Heart left ventricle (tissue), 16 donors: ENCODE measurements at regions not wholly inside any gene's neighbourhood (a gene's known extent, or its start where the extent isn't known, plus 50 kb on each side); places are given as distances from the start of the nearest gene placed in this dataset.

ENCODE experiments used
- ATAC-seq, 4 donors: fragments of 200-7000 bp; cut with Tn5 transposase; one replicate each; pipeline ENCODE4 v1.9.1; 2020 to 2022; ENCODE audit warnings: moderate library complexity in 4 of 4, mild to moderate bottlenecking in 3 of 4, moderate number of reproducible peaks in 1 of 4
- DNase-seq, 5 donors: peaks; one replicate each; pipeline ENCODE4 v3.0.0-alpha.2; 2020
- H3K27ac ChIP-seq, 12 donors: fragments of 200-600 bp; sonication (generic) in 4 of 12; one replicate each; pipeline versions ENCODE4 v1.5.0 to v1.8.0; 2016 to 2022; ENCODE audit warnings: mild to moderate bottlenecking in 2 of 12
- H3K27me3 ChIP-seq, 9 donors: fragments of 200-600 bp; sonication (generic) in 2 of 9; one replicate each; pipeline versions ENCODE4 v1.5.1 to v1.8.0; 2016 to 2022; ENCODE audit warnings: mild to moderate bottlenecking in 3 of 9
- H3K36me3 ChIP-seq, 9 donors: fragments of 200-600 bp; sonication (generic) in 2 of 9; one replicate each; pipeline versions ENCODE4 v1.5.0 to v1.8.0; 2018 to 2022; ENCODE audit warnings: mild to moderate bottlenecking in 2 of 9
- H3K4me1 ChIP-seq, 12 donors: fragments of 200-600 bp; sonication (generic) in 4 of 12; one replicate each; pipeline versions ENCODE4 v1.5.0 to v1.8.0; 2016 to 2022; ENCODE audit warnings: mild to moderate bottlenecking in 3 of 12
- H3K4me3 ChIP-seq, 12 donors: fragments of 200-600 bp; sonication (generic) in 4 of 12; one replicate each; pipeline versions ENCODE4 v1.5.0 to v1.8.0; 2017 to 2022; ENCODE audit warnings: mild to moderate bottlenecking in 9 of 12, moderate library complexity in 4 of 12
- H3K9me3 ChIP-seq, 12 donors: fragments of 200-600 bp; sonication (generic) in 4 of 12; one replicate each; pipeline versions ENCODE4 v1.5.0 to v1.8.0; 2016 to 2022; ENCODE audit warnings: mild to moderate bottlenecking in 1 of 12
- CTCF ChIP-seq, 12 donors: fragments of 200-600 bp; sonication (generic) in 4 of 12; IDR thresholded peaks; one replicate each; pipeline versions ENCODE4 v1.5.0 to v1.8.0; 2018 to 2022; ENCODE audit warnings: antibody characterized with exemption in 12 of 12, mild to moderate bottlenecking in 5 of 12
- POLR2A ChIP-seq, 2 donors: fragments of 450-650 bp; IDR thresholded peaks; one replicate each; pipeline ENCODE4 v1.6.1; 2017; ENCODE audit warnings: antibody characterized with exemption in 2 of 2, mild to moderate bottlenecking in 2 of 2, moderate library complexity in 2 of 2
- WGBS, 4 donors: extraction: QIAGEN DNeasy Blood & Tissue Kit in 2 of 4; methylation state at CpG; one replicate each; pipeline versions ENCODE4 v1.1.5 to v1.1.7; 2013 to 2018; 5-methylcytosine and 5-hydroxymethylcytosine counted together
- intact Hi-C, 10 donors: fragments of 100-400 bp; cut with DNase I; formaldehyde crosslinking; loops; one replicate each; pipeline versions ENCODE4 v1.11.1 to v1.14.2; 2022
- donor health status: ischemic (EF 13 %, LVEDD 7.1; RV severe dilation, severe dysfunction).
- donor health status: healthy with polysubstance abuse.
- donor health status: DM: no; HTN: yes; CAD: no.
- donor health status: DM: no; HTN: no; CAD: no.
- donor health status: ischemic (EF 25% LVEDD 6.9; RV normal size, moderate dysfunction).
- donor health status: ischemic (EF 25% LVEDD 5.7; RV mildly dilated, moderate dysfunction).
- donor health status: healthy.
- donor health status: DM: yes; HTN: yes; CAD: no.
- donor health status: ischemic (EF 35%, LVEDD 5.7; RV mildly dilated, moderate dysfunction).
- donor health status: nonischemic (EF 11% LVEDD 7.7; RV severe dilation, severe dysfunction).
- donor health status: DM: yes; HTN: yes; CAD: no.
- donor health status: PGD.
- donor health status: ischemic (EF 29% LVEDD 5.4; RV normal size, mild dysfunction).
- donor health status: nonischemic (EF 23%, LVEDD 6.1; RV moderate dilation, normal function).

DNA sequence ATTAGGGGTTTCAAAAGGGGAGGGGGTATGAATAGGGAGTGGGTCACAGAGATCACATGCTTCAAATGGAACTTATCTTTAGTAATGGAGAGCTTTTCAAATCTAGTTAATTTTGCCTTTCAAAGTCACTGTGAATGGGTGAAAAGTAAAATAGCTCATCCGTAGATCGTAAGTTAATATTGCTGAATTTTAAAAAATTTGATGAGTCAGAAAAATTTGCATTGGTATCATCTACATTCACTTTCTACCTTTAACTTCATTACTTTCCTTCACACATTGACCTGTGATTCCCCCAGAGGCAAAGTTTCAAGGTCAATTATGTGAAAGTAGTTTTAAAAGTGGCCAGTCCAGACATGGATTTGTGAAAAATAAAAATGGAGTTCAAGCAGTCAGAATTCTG, 139.0 kb upstream of the SLC35B3 start:
- Histone ChIP-seq H3K27me3 (no peaks in the 10 kb centered on the region), H3K4me1 (no peaks in the 10 kb centered on the region), H3K27ac (no peak overlapping the region), H3K36me3 (no peaks in the 10 kb centered on the region), H3K4me3 (no peak overlapping the region), H3K9me3 (no peaks in the 10 kb centered on the region)
- 93 to 99% (median 97%) methylated on average over 2 of the region's 2 CpGs for WGBS, 4 donors
- DNase-seq (no peak), ATAC-seq (no peak)
- intact Hi-C loops, result no loop called here
- TF ChIP-seq CTCF (IDR thresholded peaks at IDR 0.05), result no peak
- TF ChIP-seq POLR2A (IDR thresholded peaks at IDR 0.05), result no peak

GRCh38 chr6:8570256-8570920, 135.0 kb upstream of the SLC35B3 start:
- Histone ChIP-seq H3K27me3 (no peaks in the 10 kb centered on the region), H3K36me3 (no peaks in the 10 kb centered on the region), H3K4me1 (no peaks in the 10 kb centered on the region), H3K9me3 (no peaks in the 10 kb centered on the region), H3K27ac (no peak overlapping the region), H3K4me3 (no peak overlapping the region)
- ATAC-seq (no peak), DNase-seq (no peak)
- intact Hi-C loops, result no loop called here
- WGBS, 4 donors, result 56 to 70% (median 61%) methylated on average over 6 of the region's 6 CpGs
- TF ChIP-seq POLR2A (IDR thresholded peaks at IDR 0.05) (no peak), CTCF (IDR thresholded peaks at IDR 0.05) (no peak)

GRCh38 chr6:8562125-8562524, 126.8 kb upstream of the SLC35B3 start:
- intact Hi-C loops, result no loop called here
- TF ChIP-seq POLR2A (IDR thresholded peaks at IDR 0.05) (no peak), CTCF (IDR thresholded peaks at IDR 0.05) (no peak)
- H3K4me1 ChIP-seq, result no peaks in the 10 kb centered on the region
- no peaks in the 10 kb centered on the region for H3K36me3 ChIP-seq
- H3K9me3 ChIP-seq, result no peaks in the 10 kb centered on the region
- no peak overlapping the region for H3K4me3 ChIP-seq
- 53 to 60% (median 57%) methylated on average over 3 of the region's 3 CpGs for WGBS, 4 donors
- DNase-seq (no peak), ATAC-seq (no peak)
- H3K27me3 ChIP-seq, result no peaks in the 10 kb centered on the region
- no peak overlapping the region for H3K27ac ChIP-seq

DNA sequence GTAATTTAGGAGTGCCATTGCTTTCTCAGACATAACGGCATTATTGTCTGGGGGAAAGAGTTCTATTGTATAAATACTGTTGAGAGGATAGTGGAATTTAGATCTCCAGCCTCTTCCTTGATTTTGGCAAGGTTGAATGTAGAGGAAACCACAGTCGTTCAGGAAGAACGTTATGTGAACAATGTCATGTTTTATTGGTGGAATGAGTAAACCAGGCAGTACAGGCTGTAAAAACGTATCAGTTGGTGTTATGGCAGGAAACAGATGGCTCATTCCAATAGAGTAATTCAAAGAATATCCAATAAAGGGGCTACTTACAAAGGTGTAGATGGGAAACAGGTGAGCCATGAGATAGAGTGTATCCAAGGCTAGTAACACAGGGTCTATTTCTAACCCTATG, 123.6 kb upstream of the SLC35B3 start:
- TF ChIP-seq POLR2A (IDR thresholded peaks at IDR 0.05), result no peak
- no peak for TF ChIP-seq CTCF (IDR thresholded peaks at IDR 0.05)
- DNase-seq (no peak), ATAC-seq (no peak)
- H3K27ac ChIP-seq, result no peak overlapping the region
- H3K4me3 ChIP-seq, result no peak overlapping the region
- H3K4me1 ChIP-seq, result no peaks in the 10 kb centered on the region
- H3K9me3 ChIP-seq, result no peaks in the 10 kb centered on the region
- no peaks in the 10 kb centered on the region for H3K27me3 ChIP-seq
- 51 to 64% (median 56%) methylated on average over 4 of the region's 4 CpGs for WGBS, 4 donors
- intact Hi-C loops, result no loop called here
- no peaks in the 10 kb centered on the region for H3K36me3 ChIP-seq
